ENCODE measurements at regions not wholly inside any gene's neighbourhood (a gene's known extent, or its start where the extent isn't known, plus 50 kb on each side); places are given as distances from the start of the nearest gene placed in this dataset.
"Not testable (repeated sequence)": the region's sequence is repeated elsewhere in the genome, so short reads cannot be mapped to it uniquely, and the experiment has no call there.

DNA sequence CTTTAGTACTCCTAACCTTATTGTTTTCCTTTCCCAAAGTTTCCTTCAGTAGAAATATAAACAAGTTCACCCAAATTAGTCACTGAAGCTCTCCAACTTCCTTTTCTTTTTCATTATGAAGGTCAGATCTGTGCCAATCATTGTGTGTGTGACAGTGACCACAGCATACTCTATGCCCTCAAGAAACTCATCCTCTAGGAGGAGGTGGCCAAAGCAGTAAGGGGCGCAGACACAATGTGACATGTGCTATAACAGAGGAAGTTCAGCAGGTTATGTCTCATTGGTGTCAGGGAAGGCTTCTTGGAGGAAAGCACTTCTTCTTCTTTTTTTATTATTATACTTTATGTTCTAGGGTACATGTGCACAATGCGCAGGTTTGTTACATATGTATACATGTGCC, 60.0 kb upstream of the PSME4 start:
- no peak for DNase-seq

GRCh38 chr2:54030396-54030741, 59.6 kb upstream of the PSME4 start:
- no peak for DNase-seq

DNA sequence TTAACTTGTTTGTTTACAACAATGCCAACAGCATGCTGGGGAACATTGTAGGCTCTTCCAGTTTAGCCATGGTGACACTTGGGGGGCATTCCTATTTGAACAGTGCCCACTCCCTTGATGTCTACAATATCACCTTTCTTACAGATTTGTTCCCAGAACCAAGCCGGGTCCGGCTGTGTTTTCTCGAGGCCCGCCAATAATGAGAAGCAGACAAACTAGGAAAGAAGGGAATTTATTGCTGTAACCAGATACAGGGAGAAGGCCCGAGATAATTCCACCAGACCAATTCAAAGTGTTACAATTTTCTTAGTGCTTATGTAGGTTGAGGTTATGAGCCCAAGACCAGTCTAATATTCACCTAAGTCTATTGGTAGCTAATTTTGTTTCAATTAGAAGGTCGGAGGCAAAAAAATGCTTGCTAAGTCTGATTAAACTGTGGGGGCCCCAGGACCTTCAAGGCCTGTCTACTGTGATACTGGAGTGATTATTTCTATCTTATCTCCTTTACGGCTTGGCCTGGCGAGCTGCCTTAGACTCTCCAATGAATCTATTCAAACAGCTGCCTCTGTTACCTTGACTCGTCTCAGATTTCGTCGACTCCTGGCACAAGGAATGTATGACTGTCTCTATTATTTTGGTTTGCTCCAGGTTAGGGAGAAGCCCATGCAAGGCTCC, 59.1 kb upstream of the PSME4 start:
- no peak for DNase-seq

DNA sequence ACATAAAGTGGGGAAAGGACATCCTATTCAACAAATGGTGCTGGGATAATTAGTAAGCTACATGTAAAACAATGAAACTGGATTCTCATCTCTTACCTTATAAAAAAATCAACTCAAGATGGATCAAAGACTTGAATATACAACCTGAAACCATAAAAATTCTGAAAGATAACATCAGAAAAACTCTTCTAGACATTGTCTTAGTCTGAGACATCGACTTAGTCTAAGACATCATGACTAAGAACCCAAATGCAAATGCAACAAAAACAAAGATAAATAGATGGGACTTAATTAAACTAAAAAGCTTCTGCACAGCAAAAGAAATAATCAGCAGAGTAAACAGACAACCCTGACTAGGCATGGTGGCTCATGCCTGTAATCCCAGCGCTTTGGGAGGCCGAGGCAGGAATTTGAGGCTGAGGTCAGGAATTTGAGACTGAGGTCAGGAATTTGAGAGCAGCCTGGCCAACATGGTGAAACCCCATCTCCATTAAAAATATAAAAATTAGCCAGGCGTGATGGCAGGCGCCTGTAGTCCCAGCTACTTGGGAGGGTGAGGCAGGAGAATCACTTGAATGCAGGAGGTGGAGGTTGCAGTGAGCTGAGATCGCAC, 54.8 kb upstream of the PSME4 start:
- DNase-seq = not testable (repeated sequence)

GRCh38 chr2:54024576-54024975, 53.8 kb upstream of the PSME4 start:
- no peak for DNase-seq

- DNase-seq = no peak
These were observed 50.9 kb upstream of the PSME4 start for GRCh38 chr2:54021702-54022101.

DNA sequence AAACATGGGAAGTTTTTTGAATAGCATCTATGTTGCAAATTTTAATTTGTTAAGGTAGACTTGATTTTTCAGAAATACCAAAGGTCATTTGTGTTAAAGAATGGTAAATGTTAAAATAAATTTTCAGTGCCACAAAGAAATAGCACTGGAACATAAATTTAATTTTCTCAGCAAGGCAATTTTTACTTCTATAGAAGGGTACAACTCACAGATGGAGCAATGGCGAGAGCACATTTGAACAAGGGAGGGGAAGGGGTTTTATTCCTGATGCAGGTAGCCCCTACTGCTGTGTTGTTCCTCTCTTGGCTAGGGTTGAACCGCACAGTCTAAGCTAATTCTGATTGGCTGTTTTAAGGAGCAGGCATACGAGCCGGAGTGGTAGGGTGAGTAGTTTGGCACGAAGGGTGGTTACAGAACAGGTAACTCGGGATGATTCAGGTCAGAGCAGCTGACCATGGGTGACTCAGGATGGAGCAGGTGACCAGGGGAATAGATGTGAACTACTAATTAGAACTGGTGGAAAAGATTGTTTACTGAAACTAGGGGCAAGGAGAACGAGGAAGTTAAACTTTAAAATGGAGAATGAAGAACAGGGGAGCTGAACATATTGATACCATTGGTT, 50.1 kb upstream of the PSME4 start:
- DNase-seq = no peak
